Retinal pigment epithelial cell (primary cell): ENCODE measurements at regions not wholly inside any gene's neighbourhood (a gene's known extent, or its start where the extent isn't known, plus 50 kb on each side); places are given as distances from the start of the nearest gene placed in this dataset.

Source experiments
- DNase-seq: peaks from one replicate; pipeline ENCODE4 v3.0.0-alpha.2; 2010; ENCODE audit warnings: low read depth
- H3K4me3 ChIP-seq: 2 replicates; pipeline ENCODE4 v1.5.1; 2011; ENCODE audit warnings: mild to moderate bottlenecking, low read length, control low read depth, moderate library complexity
- TF ChIP-seq, protein P1 (sequence below): conservative IDR thresholded peaks from 2 replicates; pipeline ENCODE4 v1.5.1; 2011; ENCODE audit warnings: low read depth, low read length, control low read depth, inconsistent platforms

DNA sequence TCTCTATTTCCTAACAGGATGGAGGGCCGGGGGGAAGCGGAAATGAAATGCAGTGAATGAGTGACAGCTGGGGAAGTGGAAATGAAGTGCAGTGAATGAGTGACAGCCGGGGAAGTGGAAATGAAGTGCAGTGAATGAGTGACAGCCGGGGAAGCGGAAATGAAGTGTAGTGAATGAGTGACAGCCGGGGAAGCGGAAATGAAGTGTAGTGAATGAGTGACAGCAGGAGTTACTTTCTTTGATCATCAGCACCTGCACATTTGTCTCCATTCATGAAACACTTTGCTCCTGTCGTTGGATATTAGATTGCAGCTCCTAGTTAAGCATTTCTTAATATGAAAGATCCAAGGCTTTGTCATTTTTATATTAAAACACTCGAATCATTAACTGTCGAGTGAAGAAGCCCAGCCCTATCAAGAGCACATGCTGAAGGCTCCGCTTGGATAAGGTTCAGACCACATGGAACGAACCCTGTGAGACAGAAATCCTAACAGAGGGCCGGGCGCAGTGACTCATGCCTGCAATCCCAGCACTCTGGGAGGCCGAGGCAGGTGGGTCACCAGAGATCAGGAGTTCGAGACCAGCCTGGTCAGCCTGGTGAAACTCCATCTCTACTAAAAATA is 406.0 kb upstream of the ADARB2 start:
- H3K4me3 ChIP-seq, result no peak overlapping the region
- TF ChIP-seq, protein P1, sequence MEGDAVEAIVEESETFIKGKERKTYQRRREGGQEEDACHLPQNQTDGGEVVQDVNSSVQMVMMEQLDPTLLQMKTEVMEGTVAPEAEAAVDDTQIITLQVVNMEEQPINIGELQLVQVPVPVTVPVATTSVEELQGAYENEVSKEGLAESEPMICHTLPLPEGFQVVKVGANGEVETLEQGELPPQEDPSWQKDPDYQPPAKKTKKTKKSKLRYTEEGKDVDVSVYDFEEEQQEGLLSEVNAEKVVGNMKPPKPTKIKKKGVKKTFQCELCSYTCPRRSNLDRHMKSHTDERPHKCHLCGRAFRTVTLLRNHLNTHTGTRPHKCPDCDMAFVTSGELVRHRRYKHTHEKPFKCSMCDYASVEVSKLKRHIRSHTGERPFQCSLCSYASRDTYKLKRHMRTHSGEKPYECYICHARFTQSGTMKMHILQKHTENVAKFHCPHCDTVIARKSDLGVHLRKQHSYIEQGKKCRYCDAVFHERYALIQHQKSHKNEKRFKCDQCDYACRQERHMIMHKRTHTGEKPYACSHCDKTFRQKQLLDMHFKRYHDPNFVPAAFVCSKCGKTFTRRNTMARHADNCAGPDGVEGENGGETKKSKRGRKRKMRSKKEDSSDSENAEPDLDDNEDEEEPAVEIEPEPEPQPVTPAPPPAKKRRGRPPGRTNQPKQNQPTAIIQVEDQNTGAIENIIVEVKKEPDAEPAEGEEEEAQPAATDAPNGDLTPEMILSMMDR, result no peak
- no peak for DNase-seq

- no peak for DNase-seq
Observed at GRCh38 chr10:2139746-2140145, 402.4 kb upstream of the ADARB2 start.

DNA sequence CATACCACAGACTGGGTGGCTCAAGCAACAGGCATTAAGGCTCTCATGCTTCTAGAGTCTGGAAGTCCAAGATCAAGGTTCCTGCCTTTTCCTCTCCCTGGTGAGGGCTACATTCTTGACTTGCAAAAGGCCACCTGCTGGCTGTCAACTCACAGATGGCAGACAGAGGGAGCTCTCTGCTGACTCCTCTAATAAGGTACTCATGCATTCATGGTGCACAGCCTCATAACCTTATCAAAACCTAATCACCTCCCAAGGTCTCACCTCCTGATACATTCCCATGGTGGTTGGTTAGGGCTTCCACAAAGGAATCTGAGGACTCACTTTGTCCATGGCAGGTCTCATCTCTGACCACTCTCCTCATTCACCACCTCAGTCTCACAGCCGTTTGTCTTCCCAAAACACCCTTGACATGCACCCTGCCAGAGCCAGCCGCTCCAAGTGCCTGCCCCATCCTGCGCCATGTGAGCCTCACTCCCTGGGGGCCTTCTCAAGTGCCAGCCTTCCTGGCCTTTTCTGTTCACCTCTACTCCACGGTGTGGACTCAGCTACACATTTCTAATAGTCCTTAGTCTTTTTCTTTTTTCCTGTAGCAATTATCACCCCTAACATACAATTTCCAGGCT is 400.3 kb upstream of the ADARB2 start:
- no peak overlapping the region for H3K4me3 ChIP-seq
- TF ChIP-seq, protein P1, result no peak
- no peak for DNase-seq

More at GRCh38 chr10:2139746-2140145, 402.4 kb upstream of the ADARB2 start:
- H3K4me3 ChIP-seq, result no peak overlapping the region
- TF ChIP-seq, protein P1, result no peak

DNA sequence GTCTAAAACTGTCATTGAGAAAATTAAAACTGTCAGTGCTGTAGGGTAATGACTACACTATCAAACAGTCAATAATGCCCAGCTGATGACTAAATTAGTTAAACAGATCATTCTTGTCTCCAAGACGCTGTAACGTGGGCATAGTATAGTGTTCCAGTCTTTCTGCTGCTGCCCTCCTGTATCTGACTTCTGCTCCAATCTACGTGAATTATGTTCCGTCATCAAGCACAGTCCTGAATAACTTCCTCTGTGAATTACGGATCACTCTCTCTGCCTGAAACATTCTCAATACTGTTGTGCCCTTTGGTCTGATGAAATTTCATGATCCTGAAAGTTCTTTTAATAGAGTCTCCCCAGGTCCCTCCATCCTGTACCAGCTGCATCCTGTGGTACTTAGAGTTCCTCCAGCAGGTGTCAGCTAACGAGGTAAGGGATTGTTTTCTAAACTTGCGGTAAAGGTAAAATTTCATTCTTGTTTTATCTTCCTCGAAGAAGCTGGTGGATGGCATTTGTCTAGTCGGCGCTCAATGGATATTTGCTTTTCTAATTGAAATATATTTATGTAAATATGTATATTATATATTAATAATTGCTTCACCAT is 393.5 kb upstream of the ADARB2 start:
- no peak for DNase-seq
- no peak overlapping the region for H3K4me3 ChIP-seq
- TF ChIP-seq, protein P1, result no peak

- TF ChIP-seq, protein P1, result no peak
- no peak overlapping the region for H3K4me3 ChIP-seq
- no peak for DNase-seq
Observed at GRCh38 chr10:2128991-2129390, 391.7 kb upstream of the ADARB2 start.

DNA sequence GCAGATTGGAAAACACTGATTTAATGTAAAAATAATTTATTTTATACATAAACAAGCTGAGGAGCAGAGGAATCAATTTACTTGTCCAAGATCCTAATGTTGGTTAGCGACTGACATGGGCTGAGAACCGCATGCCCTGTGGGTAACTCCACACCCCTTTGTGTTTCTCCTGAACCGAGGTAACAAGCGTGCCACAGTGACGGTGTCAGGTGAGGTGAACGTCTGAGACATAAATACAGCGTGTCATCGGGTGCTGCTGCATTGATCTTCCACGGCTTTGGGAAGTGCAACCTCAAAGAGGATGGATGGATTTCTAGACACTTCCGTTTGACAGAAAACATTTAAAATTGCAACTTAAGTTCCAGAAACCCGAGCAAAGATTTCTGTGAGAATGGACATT is 386.8 kb upstream of the ADARB2 start:
- TF ChIP-seq, protein P1, result no peak
- DNase-seq, result no peak
- H3K4me3 ChIP-seq, result no peak overlapping the region
